Stimulated activated CD8-positive, alpha-beta memory T cell treated with anti-CD3 and anti-CD28 coated beads, Interleukin-7, amount 100 ng/mL, for 48 hours (primary cell): ENCODE measurements at regions not wholly inside any gene's neighbourhood (a gene's known extent, or its start where the extent isn't known, plus 50 kb on each side); places are given as distances from the start of the nearest gene placed in this dataset.
A peak's percentile ranks its signal among the peaks of the same experiment; 100 is the strongest.
"Not testable (repeated sequence)": the region's sequence is repeated elsewhere in the genome, so short reads cannot be mapped to it uniquely, and the experiment has no call there.

Experiments
- DNase-seq, 2 donors: peaks; one replicate each; pipeline ENCODE4 v3.0.0-alpha.2; 2020; ENCODE audit warnings: low read depth in 1 of 2; ENCODE audit errors: extremely low read depth in 1 of 2

GRCh38 chr15:77910030-77910911, 167.2 kb downstream of the TBC1D2B start:
- DNase-seq: peak; percentile 50 to 65

DNA sequence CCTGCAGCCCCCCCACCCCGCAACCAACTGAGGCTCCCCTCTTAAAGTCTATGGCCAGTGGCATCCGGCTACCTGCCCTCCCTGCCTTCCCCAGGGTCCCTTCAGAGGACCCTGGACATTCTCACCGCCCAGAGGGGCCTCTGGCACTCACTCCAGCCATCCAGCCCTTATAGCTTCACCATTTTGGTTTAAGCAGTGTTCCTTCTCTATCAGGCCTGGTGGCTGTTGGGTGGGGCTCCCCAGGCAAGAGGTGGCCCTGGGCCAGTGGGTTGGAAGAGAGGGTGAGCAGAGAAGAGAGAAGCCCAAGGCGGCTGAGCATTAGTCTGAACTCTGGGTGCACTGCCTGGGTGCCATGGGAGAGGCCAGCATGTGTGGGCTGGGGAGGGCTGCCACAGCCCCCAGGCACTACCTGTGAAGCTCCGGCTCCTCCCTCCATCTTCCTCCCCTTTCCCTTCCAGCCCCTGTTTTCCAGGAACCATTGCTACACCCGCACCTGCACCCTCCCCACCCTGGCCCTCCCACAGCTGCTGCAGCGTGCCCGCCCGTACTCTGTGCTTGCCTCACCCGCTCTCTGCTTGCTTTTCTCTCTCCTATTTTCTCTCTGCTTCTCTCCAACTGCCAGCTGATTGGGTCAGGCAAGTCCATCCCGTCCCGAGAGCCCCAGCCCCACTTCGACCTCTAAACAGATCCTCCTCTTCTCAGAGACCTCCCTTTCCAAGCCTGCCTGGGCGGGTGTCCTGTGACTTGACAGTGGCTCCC, 168.2 kb downstream of the TBC1D2B start:
- DNase-seq: no peak

DNA sequence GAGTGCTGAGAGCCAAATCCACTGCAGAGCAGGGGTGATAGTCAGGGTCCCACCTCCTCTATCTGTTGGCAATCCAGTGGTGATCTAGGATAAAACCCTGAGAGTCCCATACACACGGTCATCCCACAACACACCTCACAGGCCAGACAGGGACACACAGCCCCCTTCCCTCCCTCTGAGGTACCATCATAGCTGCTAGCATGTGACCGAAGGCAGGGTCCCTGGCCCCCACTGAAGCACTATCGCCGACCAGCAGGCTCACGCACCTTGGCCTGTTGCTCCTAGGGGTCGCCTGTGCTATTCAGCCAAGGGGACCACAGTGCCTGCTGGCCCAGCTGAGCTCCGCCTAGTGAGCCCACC, 168.8 kb downstream of the TBC1D2B start:
- not testable (repeated sequence) for DNase-seq

DNA sequence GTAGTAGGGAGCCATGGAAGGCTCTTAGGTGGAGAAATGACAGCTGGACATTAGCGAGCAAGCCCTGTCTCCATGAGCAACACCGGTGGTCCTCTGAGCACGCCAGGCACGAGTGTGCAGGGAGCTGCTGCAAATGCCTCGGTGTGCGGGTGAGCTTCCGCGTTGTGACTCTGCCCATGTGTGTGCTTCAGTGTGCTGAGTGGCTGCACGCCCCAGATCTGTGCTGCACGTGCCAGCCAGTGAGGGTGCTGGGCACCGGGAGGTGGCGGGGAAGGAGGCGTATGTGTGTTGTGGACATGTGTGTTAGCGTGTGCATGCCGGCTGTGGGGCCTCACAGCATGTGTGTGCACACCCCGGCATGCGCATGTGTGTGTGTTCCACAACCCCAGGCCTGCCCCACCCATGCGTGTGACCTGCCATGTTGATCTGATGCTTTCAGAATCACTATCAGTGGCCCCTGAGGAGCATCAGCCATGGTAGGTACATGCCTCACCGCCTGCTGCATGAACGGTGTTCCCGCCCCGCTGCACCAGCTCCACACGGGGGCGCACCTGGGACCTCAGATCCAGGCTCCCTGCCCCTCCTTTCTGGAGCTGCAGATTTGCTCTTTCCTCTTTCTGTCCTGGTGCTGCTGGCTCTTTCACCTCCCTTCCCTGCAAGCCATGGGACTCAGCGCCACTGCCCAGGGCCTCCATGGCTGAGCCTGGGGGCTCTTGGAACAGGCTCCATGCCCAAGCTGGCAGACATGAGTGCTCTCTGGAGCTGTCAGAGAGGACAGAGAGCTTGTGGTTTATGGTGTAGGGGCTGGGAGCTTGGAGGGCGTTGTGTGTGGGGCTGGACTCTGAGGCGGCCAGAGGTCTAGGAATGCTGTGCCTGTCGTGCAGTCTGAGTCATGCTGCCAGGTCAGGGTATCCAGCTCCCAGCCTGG, 169.4 kb downstream of the TBC1D2B start:
- DNase-seq: peak; percentile 27 to 49

DNA sequence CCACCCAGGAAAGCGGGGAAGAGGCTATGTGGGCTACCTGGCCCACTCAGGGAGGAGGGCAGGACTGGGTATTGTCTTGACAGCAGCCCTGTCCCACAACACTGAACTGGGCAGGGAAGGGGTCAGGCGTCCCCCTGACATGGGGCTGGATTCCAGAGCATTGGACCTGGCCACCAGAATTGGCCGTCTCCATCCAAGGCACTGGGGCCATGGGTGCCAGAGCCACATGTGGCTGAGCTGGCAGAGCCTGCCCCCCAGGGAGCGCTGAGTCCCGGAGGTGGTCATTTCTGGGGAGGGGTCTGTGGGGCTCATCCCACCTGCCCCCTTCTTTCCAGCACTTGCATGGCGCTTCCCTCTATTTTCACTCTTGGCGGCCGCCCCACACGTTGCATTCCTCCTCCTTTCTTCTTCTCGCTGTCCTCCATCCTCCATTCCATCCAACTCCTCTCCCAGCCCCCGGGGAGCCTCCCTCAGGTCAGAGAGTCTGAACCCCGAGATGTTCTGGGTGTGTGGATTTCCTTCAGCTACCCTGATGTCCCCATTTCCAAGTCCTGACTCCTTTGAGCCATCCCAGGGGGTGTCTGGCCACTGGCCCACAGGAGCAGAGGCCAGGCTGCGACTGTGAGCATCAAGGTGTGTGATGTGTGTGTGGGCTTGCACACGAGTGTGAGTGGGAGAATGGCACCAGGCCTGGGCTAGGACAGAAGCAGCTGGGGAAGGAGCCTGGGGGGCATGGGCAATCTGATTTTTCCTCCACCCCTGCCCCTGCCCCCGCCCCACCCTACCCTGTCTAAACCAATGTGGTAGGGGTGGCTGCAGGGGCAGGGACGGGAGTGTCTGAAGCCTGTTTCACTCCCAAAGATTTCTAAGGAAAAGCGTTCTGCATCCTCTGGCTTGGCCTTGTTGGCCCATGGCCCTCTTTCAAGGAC, 171.2 kb downstream of the TBC1D2B start:
- DNase-seq: not testable (repeated sequence)

DNA sequence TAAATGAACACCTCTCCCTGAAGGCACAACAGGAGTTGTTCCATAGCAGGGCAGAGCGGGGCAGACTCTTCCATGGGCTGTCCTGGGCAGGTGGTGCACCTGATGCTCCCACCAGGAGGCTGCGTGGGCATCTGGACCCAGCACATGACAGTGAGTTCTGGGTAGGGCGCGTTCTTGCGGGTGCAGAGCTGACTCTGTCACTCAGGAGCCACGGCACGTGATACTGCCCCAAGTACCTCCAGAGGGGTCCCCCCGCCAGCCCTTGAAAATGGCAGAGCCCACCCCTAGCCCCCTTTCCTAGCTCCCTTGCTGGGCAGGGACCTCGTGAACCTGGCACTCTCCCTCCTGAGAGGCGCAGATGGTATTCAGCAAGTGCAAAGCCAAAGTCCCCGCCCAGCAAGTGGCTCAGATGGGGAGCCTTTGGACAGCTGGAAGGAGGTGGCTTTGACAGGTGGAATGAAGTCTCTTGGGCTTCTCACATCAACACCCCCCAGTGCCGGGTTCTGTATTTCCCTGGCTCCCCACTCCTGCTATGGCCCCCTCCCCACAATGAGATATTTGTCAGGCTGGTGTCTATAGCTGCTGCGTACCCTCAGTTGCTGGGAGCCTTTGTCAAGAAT, 172.1 kb downstream of the TBC1D2B start:
- no peak for DNase-seq

GRCh38 chr15:77904901-77905300, 172.6 kb downstream of the TBC1D2B start:
- no peak for DNase-seq

DNA sequence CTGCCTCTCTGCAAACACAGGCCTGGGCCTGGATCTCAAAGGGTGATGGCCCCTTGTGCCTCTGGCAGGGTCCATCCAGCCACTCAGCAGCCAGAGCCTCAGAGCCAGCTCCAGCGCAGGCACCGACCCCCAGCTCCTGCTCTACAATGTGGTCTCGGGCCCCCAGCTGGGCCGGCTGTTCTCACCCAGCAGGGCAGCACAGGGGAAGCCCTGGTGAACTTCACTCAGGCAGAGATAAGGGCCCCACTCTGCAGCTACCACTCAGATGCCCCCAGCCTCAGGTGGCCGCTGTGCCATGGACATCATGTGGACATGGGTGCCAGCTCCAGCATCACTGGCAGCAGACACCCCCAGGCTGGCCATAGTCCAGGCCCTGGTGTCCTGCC, 173.1 kb downstream of the TBC1D2B start:
- DNase-seq: no peak

GRCh38 chr15:77903761-77904435, 173.6 kb downstream of the TBC1D2B start:
- not testable (repeated sequence) for DNase-seq

DNA sequence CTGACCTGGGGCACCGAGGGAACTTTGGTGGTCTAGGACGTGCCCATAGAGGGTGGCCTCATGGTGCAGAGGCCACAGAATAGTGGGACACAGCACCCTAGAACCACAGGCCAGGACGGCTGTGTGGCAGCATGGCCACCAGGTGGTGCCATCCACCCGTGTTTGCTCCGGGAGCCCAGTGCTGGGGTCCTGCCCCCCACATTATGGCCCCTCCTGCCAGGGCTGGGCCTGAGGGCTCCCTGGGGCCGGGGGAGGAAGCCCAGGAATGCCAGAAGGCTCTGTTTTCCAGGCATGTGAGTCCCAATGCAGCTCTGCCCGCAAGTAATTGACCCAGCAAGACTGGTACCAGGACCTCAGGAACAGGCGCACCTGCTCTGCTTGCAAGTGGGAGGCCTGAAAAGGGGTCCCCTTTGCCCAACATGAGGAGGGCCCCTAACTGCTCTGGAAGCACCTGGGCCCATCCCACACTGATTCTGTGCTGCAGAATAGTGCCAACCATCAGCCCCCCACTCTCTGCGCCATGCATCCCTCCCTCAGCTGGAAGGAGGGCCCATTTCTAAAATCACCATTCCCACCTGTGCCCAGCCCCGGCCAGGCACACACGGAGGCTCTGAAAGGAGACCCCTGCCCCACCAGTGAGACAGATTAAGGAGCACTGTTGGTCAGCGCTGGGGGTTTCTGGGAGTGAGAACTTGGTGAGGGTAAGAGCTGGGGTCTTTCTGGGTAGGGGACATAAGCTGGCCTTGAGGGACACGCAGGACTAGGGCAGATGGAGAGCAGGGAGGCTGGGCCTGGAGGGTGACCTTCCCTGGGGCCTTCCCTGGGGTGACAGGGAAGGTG, 174.4 kb downstream of the TBC1D2B start:
- DNase-seq: not testable (repeated sequence)

DNA sequence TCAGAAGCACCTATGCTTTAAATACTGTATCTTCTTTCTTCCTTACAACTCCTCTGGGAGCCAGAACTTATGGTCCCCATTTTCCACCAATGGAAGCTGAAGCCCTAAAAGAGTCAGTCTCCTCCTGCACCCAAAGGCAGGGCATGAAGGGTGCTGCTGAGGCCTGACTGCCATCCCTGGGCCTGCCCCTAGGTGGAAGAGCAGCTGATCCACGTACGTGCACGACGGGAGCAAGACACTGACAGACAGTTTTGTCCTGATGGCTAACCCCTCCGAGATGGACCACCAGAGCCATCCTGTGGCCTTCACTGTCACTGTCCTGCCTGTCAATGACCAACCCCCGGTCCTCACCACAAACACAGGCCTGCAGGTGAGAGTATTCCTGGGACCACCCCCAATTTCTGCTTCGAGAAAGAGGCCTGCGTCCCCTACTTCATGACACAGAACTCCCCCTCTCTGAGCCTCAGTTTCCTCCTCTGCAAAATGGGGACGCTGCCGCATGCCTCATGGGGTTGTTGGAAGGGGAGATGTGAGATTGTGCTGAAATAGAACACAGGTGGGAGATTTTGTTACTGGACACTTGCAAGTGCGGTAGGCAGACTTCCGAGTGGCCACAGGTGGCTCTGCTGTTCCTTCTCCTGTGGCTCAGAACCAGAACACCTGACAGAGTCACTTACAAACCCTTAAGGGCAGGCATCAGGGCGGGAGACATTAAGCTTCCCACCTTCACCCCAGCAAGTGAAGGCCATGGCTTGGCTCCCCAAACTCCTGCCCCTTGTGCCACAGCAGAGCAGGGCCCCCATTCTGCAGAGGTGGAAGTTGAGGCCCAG, 175.4 kb downstream of the TBC1D2B start:
- no peak for DNase-seq

GRCh38 chr15:77901251-77901881, 176.1 kb downstream of the TBC1D2B start:
- no peak for DNase-seq

DNA sequence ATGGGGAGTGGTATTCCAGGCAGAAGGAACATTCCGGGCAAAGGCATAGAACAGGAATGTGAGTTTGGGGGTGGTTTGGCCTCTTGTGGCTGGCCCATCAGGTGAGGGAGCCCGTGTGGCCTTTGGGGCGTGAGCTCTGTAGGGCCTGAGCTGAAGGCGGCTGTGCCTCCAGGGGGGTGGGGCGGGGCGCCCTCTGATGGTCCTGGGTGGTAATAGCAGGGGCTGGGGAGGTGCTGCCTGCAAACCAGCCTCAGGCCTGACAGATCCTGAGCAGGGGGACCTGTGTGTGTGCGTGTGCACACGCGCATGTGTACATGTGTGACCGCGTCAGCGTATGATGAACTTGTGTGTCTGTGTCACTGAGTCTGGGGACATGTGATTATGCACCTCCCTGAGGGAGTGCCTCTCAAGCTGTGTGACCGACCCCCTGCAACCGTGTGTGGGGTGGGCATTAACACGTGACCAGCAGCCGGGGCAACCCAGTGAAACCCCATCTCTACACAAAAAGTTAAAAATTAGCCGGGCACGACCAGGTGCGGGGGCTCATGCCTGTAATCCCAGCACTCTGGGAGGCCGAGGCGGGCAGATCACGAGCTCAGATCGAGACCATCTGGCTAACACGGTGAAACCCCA, 177.1 kb downstream of the TBC1D2B start:
- peak; percentile 15 to 18 for DNase-seq

DNA sequence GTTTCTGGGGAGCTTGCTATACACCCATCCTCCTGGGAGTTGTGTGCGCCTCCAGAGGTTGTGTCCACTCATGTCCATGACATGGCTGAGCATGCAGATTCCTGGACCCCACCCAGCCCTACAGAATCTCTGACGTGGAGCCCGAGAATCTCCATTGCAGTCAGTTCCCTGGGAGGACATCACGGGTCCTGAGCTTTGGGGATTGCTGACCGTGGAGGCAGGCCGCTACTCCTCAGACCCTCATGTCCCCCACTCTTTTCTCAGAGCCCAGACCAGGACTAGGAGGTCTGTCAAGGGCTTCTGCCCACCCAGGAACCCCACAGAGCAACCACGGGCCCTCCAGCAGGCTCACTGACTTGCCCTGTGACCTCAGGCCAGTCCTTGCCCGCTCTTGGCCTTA, 177.7 kb downstream of the TBC1D2B start:
- not testable (repeated sequence) for DNase-seq

GRCh38 chr15:77898811-77899730, 178.4 kb downstream of the TBC1D2B start:
- no peak for DNase-seq
